H9 (cell line): ENCODE measurements at regions not wholly inside any gene's neighbourhood (a gene's known extent, or its start where the extent isn't known, plus 50 kb on each side); places are given as distances from the start of the nearest gene placed in this dataset.

Experiments used
- DNase-seq: peaks from one replicate; pipeline ENCODE4 v3.0.0-alpha.2; 2017
- H2AFZ ChIP-seq: one replicate; pipeline ENCODE4 v1.6.1; 2013; ENCODE audit warnings: mild to moderate bottlenecking, low read length, control low read depth, moderate library complexity
- H2AK5ac ChIP-seq: 2 replicates; pipeline ENCODE4 v1.6.1; 2013; ENCODE audit warnings: low read length, control low read depth, mixed read lengths; ENCODE audit not compliant: insufficient read length
- H2BK120ac ChIP-seq: one replicate; pipeline ENCODE4 v1.6.1; 2013; ENCODE audit warnings: low read depth, mild to moderate bottlenecking, low read length, control low read depth, inconsistent platforms; ENCODE audit not compliant: poor library complexity, severe bottlenecking
- H2BK12ac ChIP-seq: 2 replicates; pipeline ENCODE4 v1.6.1; 2013; ENCODE audit warnings: low read length, control low read depth, mixed read lengths, low read depth; ENCODE audit not compliant: insufficient read length
- H2BK15ac ChIP-seq: 2 replicates; pipeline ENCODE4 v1.6.1; 2013; ENCODE audit warnings: low read depth, low read length, control low read depth
- H2BK20ac ChIP-seq: one replicate; pipeline ENCODE4 v1.6.1; 2013; ENCODE audit warnings: low read depth, mild to moderate bottlenecking, low read length, control low read depth, inconsistent platforms; ENCODE audit not compliant: poor library complexity, severe bottlenecking
- H2BK5ac ChIP-seq: 2 replicates; pipeline ENCODE4 v1.6.1; 2013; ENCODE audit warnings: low read length, control low read depth, mixed read lengths; ENCODE audit not compliant: insufficient read length
- H3K14ac ChIP-seq: 2 replicates; pipeline ENCODE4 v1.6.1; 2013; ENCODE audit warnings: low read length, control low read depth; ENCODE audit not compliant: insufficient read depth
- H3K18ac ChIP-seq: 2 replicates; pipeline ENCODE4 v1.6.1; 2013; ENCODE audit warnings: low read depth, mild to moderate bottlenecking, mixed read lengths, low read length, control low read depth; ENCODE audit not compliant: insufficient read length
- H3K23ac ChIP-seq: 2 replicates; pipeline ENCODE4 v1.6.1; 2013; ENCODE audit warnings: low read length, control low read depth, mixed read lengths, low read depth; ENCODE audit not compliant: insufficient read length
- H3K23me2 ChIP-seq: 2 replicates; pipeline ENCODE4 v1.6.1; 2013; ENCODE audit warnings: low read depth, mild to moderate bottlenecking, mixed read lengths, low read length, control low read depth; ENCODE audit not compliant: insufficient read length, poor library complexity, severe bottlenecking
- H3K27ac ChIP-seq: 2 replicates; pipeline ENCODE4 v1.5.1; 2013; ENCODE audit warnings: low read length, control low read depth, mixed read lengths, low read depth; ENCODE audit not compliant: insufficient read length
- H3K27me3 ChIP-seq: 2 replicates; pipeline ENCODE4 v1.6.1; 2013; ENCODE audit warnings: low read length, control low read depth, inconsistent platforms; ENCODE audit not compliant: insufficient read depth
- H3K4ac ChIP-seq: 2 replicates; pipeline ENCODE4 v1.6.1; 2013; ENCODE audit warnings: low read depth, mild to moderate bottlenecking, control low read depth, inconsistent platforms, low read length, moderate library complexity
- H3K4me1 ChIP-seq: 2 replicates; pipeline ENCODE4 v1.6.1; 2013; ENCODE audit warnings: low read length, control low read depth, inconsistent platforms; ENCODE audit not compliant: insufficient read depth
- H3K4me2 ChIP-seq: 2 replicates; pipeline ENCODE4 v1.6.1; 2013; ENCODE audit warnings: low read length, control low read depth, mixed read lengths; ENCODE audit not compliant: insufficient read length, insufficient read depth
- H3K56ac ChIP-seq: 2 replicates; pipeline ENCODE4 v1.6.1; 2013; ENCODE audit warnings: low read depth, mild to moderate bottlenecking, mixed read lengths, low read length, control low read depth; ENCODE audit not compliant: insufficient read length
- H3K79me1 ChIP-seq: 2 replicates; pipeline ENCODE4 v1.6.1; 2013; ENCODE audit warnings: low read depth, mild to moderate bottlenecking, moderate library complexity, low read length, control low read depth, inconsistent platforms; ENCODE audit not compliant: insufficient read depth, poor library complexity, severe bottlenecking
- H3K79me2 ChIP-seq: 2 replicates; pipeline ENCODE4 v1.6.1; 2013; ENCODE audit warnings: low read length, control low read depth, inconsistent platforms; ENCODE audit not compliant: insufficient read depth
- H3K9ac ChIP-seq: 2 replicates; pipeline ENCODE4 v1.6.1; 2013; ENCODE audit warnings: low read length, control low read depth, mixed read lengths; ENCODE audit not compliant: insufficient read length; ENCODE audit errors: extremely low read depth
- H3K9me3 ChIP-seq: one replicate; pipeline ENCODE4 v1.6.1; 2013; ENCODE audit warnings: low read depth, low read length, inconsistent platforms; ENCODE audit not compliant: control insufficient read depth
- H3T11ph ChIP-seq: one replicate; pipeline ENCODE4 v1.6.1; 2013; ENCODE audit warnings: mild to moderate bottlenecking, low read length, control low read depth, inconsistent platforms
- H4K20me1 ChIP-seq: one replicate; pipeline ENCODE4 v1.6.1; 2013; ENCODE audit not compliant: control insufficient read depth, insufficient read length, insufficient read depth
- H4K5ac ChIP-seq: 2 replicates; pipeline ENCODE4 v1.6.1; 2013; ENCODE audit warnings: low read depth, mild to moderate bottlenecking, mixed read lengths, low read length, control low read depth; ENCODE audit not compliant: insufficient read length
- H4K8ac ChIP-seq: replicated peaks from 2 replicates; pipeline ENCODE4 v1.6.1; 2013; ENCODE audit warnings: low read length, control low read depth, mixed read lengths, low read depth; ENCODE audit not compliant: insufficient read length
- H4K91ac ChIP-seq: 2 replicates; pipeline ENCODE4 v1.6.1; 2013; ENCODE audit warnings: low read depth, mild to moderate bottlenecking, moderate library complexity, mixed read lengths, low read length, control low read depth; ENCODE audit not compliant: insufficient read length
- H3K27ac Mint-ChIP-seq, 3 experiments: 2 replicates in 2 of 3; 3 replicates in 1 of 3; pipeline ENCODE4 v1.8.0; 2020 to 2021; ENCODE audit warnings: mixed read lengths in 3 of 3, mild to moderate bottlenecking in 1 of 3, moderate library complexity in 1 of 3
- H3K27me3 Mint-ChIP-seq: 2 replicates; pipeline ENCODE4 v1.8.0; 2021; ENCODE audit warnings: low read depth, mild to moderate bottlenecking, moderate library complexity, mixed read lengths
- H3K36me3 Mint-ChIP-seq, 3 experiments: 2 replicates in 2 of 3; 3 replicates in 1 of 3; pipeline ENCODE4 v1.8.0; 2020 to 2021; ENCODE audit warnings: low read depth in 3 of 3, mixed read lengths in 3 of 3; ENCODE audit not compliant: insufficient read depth in 1 of 3
- H3K4me1 Mint-ChIP-seq, 2 experiments: 2 replicates each; pipeline ENCODE4 v1.8.0; 2020; ENCODE audit warnings: mixed read lengths in 2 of 2
- H3K4me3 Mint-ChIP-seq, 2 experiments: 2 replicates in 1 of 2; 3 replicates in 1 of 2; pipeline ENCODE4 v1.8.0; 2020 to 2021; ENCODE audit warnings: mild to moderate bottlenecking in 2 of 2, mixed read lengths in 2 of 2, moderate library complexity in 1 of 2
- H3K9me3 Mint-ChIP-seq, 2 experiments: 2 replicates in 1 of 2; 3 replicates in 1 of 2; pipeline ENCODE4 v1.8.0; 2020; ENCODE audit warnings: mild to moderate bottlenecking in 2 of 2, mixed read lengths in 2 of 2, moderate library complexity in 1 of 2
- CTCF ChIP-seq: fragments of 200-600 bp; sonication (generic); conservative IDR thresholded peaks from 3 replicates; pipeline ENCODE4 v1.8.0; 2021; ENCODE audit warnings: antibody characterized with exemption, mild to moderate bottlenecking
- WGBS: extraction: QIAGEN DNeasy Blood & Tissue Kit; methylation state at CpG from one replicate; pipeline ENCODE4 v1.1.7; 2013; ENCODE audit warnings: missing lambda C conversion rate, low lambda C conversion rate, mixed read lengths; ENCODE audit not compliant: insufficient read length; ENCODE audit errors: extremely low coverage; 5-methylcytosine and 5-hydroxymethylcytosine counted together

GRCh38 chr5:74945561-74946165, 79.5 kb upstream of the FAM169A start:
- Histone ChIP-seq H3K56ac (no peak overlapping the region), H3K9ac (no peak overlapping the region), H4K20me1 (no peaks in the 10 kb centered on the region), H2BK5ac (no peak overlapping the region), H3K23me2 (no peaks in the 10 kb centered on the region), H2AFZ (no peak overlapping the region), H3K9me3 (no peaks in the 10 kb centered on the region), H3K23ac (no peak overlapping the region), H3K27me3 (no peaks in the 10 kb centered on the region), H2BK20ac (no peak overlapping the region), H3K79me2 (no peaks in the 10 kb centered on the region), H3K4ac (no peak overlapping the region), H3K79me1 (no peaks in the 10 kb centered on the region), H4K8ac (no peak overlapping the region), H2BK15ac (no peak overlapping the region), H3K14ac (no peak overlapping the region), H3K4me1 (peaks cover 2% of the 10 kb centered on the region; the same call in 1 of the 2 replicates), H4K91ac (no peak overlapping the region), H3K4me2 (no peak overlapping the region), H2BK12ac (no peak overlapping the region), H3K27ac (no peak overlapping the region), H2BK120ac (no peak overlapping the region), H2AK5ac (no peak overlapping the region), H3T11ph (no peak overlapping the region), H3K18ac (no peak overlapping the region), H4K5ac (no peak overlapping the region)
- H3K27ac Mint-ChIP-seq, result no peak overlapping the region
- H3K9me3 Mint-ChIP-seq, result peaks cover 0 to 2% of the 10 kb centered on the region in 2 experiments; a peak in 1 of 5 replicates
- no CpG with 5 or more reads among the region's 4 CpGs for WGBS
- no peak for DNase-seq
- H3K4me1 Mint-ChIP-seq, result peaks cover 25 to 28% of the 10 kb centered on the region in 2 experiments
- no peaks in the 10 kb centered on the region for H3K36me3 Mint-ChIP-seq
- TF ChIP-seq CTCF, result no peak
- H3K27me3 Mint-ChIP-seq, result no peaks in the 10 kb centered on the region
- H3K4me3 Mint-ChIP-seq, result no peak overlapping the region
